ENCODE measurements at regions not wholly inside any gene's neighbourhood (a gene's known extent, or its start where the extent isn't known, plus 50 kb on each side); places are given as distances from the start of the nearest gene placed in this dataset.
A peak's percentile ranks its signal among the peaks of the same experiment; 100 is the strongest.

DNA sequence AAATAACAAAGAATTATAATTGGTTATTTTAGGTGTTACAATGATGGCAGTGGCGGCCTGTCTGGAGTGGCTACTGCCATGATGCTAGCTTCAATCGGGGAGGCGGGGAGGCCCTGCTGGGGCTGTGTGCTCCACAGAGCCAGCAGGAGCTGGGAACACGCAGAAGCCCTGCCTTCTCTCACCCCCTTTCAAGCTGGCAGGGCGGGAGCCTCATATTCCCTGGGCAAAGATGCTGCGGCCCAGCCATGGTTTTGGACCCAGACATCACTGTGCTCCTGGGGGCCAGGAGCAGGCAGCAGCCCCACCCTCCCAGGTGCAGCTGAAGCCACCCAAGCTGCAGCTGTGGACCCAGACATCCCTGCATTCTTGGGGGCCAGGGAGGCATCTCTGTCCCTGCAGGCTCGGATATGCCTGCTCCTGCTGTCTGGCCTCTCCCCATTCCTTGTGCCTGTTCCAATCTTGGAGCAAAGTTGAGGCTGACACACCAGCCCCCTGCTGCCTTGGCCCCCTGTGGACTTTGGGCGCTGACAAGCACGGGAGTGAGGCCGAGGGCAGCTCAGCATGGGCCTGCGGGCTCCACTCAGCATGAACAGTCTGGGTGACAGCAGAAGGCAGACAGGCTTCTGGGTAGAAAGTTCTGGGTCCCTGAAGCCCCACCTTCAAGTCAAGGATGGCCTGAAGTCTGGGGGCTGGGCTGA is 263.1 kb upstream of the HTR2A start:
- DNase-seq: no peak

DNA sequence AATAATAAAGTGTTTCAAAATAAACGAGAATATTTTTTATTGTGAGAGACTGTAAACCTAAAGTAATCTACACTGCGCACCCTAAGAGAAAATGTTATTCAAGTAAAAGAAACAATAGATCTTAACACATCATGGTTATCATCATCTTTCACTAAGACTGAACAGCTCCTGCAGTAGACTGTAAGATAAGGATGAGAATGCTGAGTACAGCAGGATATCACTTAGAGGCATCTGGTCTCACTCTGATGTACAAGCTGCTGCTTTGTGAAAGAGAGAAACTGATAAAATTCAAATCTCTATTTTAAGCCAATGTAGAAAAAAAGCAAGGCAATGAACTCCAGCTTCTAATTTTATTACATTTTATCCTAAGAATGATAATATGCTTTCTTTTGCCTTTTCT is 261.7 kb upstream of the HTR2A start:
- DNase-seq: no peak

DNA sequence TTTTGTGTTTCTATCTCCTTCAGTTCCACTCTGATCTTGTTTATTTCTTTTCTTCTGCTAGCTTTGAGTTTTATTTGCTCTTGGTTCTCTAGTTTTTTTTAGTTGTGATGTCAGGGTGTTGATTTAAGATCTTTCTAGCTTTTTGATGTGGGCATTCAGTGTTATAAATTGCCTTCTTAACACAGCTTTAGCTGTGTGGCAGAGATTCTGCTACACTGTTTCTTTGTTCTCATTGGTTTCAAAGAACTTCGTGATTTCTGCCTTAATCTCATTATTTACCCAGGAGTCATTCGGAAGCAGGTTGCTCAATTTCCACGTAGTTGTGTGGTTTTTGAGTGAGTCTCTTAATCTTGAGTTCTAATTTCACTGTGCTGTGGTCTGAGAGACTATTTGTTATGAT is 251.7 kb upstream of the HTR2A start:
- DNase-seq: no peak

DNA sequence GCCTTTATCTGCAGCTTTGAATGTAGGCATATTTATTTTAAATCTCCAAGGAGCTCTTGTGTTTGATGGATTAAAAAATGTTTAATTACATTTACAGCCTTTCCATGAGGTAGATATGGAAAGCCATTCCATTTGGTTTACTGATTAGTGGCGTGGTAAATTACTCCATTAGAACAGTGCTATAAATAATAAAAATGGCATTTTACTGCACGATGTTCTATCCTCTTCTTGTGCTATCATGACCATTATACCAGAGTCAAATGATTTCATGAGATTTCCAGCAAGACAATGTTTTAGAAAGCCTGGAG is 250.9 kb upstream of the HTR2A start:
- DNase-seq: no peak

DNA sequence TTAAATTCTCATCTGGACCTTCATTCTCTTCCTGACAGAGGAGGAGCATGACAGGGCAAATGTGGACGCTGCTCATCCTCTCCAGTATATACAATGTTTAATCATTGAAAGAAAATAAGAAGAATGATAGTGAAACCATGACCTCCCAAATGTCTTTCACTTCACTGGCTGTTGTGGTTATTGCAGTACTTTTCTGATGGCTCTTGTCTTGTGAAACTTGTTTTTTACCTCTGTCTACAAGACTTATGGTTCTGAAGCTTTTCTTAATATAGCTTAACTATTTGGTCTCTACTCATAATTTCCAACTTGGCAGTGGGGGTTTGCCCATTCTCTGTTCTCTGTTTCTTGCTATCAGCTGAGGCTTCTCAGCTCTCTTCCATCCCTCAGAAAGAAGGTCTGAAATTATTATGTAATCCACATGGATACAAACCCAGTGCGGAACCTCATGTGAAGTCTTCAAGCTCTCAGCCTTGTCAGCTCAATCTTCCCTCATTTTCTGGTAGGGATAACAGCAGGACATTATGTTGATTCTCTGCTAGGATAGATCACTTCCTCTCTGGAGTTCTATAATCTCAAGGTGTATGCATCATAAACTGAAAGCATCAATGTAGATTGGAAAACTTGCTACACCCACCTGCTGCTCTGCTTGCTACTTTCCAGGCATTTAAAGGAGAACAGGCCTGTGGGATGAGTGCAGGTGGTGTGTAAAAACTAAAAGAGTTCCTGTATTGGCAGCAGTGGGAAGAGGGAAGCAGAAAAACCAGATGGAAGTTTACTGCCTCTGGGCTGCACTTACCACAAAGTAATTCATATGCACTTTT is 250.3 kb upstream of the HTR2A start:
- DNase-seq: no peak

DNA sequence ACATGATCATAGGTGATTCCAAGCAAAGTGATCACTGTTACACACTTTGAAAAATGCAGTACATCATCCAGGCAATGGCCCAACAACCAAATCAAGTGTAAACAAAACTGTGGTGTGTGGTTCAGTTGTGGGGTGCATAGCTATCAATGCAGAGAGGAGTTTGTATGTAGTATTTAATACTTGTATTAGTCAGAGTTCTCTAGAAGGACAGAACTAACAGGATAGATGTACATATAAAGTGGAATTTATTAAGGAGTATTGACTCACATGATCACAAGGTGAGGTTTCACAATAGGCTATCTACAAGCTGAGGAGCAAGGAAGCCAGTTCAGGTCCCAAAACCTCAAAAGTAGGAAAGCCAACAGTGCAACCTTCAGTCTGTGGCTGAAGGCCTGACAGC is 249.3 kb upstream of the HTR2A start:
- no peak for DNase-seq

DNA sequence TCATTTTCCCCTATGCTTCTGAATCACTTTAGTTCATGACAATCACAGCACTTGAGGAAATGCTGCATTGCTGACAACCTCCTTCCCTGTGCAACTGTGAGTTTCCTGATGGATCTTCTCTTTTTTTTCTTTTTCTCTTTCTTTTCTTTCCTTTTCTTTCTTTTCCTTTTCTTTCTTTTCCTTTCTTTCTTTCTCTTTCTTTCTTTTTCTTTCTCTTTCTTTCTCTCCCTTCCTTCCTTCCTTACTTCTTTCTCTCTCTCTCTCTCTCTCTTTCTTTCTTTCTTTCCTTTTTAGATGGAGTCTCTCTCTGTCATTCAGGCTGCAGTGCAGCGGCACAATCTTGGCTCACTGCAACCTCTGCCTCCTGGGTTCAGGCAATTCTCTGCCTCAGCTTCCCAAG is 247.9 kb upstream of the HTR2A start:
- no peak for DNase-seq

DNA sequence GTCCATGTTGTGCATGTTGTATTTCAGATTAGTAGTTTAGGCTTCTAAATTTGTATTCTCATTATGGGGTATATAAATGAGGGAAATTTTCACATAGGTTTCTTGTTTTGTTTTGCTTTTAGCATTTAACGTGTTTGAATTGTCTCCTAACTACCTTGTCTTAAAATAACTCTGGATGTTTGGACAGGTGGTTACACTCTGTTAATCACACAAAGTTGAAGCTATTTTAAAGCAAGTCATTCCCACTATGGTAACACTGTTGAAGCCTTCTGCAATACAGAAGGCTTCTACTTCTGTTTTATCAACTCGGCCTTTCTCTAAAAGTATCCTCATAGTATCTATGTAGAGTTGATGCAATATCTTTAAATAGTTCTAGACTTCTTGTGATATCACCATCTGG is 245.3 kb upstream of the HTR2A start:
- no peak for DNase-seq

DNA sequence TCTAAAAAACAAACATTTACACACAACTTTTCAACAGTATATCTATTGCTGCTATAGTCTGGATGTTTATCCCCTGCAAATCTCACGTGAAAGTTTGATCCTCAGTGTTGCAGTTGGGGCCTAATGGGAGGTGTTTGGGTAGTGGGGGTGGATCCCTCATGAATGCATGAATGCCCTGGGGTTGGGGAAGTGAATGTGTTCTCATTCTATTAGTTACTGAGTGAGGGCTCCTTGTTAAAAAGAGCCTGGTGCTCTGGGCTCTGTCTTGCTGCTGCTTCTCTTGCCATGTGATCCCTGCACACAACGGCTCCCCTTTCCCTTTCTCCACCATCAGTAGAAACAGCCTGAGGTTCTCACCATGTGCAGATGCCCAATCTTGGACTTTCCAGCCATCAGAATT is 242.7 kb upstream of the HTR2A start:
- DNase-seq: no peak

DNA sequence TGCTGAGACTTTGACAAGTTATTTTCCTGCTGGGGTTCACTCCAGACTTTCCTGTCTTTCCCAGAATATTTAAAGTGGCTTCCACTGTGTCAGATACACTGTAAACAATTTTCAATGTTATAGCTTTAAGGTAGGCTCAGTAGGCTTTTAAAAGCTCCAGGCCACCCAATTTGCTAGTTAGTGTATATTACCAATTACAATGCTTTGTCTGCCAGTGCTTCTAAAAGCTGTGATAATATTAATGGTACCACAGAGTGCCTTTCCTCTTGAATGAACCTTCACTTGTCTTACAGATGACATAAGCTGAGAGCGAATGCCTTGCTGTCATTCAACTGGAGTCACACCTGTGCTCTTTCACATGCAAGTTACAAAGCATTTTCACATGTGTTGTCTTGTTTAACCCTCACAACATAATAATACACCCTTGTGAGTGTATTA is 239.7 kb upstream of the HTR2A start:
- DNase-seq: no peak

DNA sequence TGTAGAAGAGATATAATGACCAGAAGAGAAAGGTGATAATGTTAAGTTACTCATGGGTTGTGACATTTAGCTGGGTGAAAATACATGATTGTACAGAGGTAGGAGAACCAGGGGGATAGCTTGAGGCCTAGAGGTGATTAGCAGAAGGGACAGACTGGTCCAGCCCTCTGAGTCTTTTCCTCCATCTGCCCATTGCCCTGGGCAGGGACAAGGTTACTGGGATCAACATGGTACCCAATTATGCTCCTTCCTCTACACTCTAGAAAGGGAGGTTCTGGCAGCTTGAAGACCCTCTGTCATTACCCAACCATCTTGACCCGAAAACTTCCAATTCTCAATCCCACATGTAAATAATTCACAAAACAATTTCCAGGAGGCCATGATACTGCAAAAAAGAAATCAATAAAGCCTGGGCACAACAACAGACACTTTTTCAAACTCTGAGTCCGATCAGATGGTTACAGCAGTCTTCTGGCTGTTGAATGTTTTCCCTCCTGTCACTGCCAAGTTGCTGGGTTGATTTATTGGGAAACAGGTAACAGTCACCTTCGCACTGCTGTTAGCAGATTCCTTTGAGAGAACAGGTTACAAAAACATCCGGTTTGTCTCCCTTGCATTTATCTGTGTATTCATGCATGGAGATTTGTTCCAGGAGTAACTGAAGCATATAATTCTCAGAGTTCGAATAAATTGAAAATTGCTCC is 239.1 kb upstream of the HTR2A start:
- DNase-seq: no peak

DNA sequence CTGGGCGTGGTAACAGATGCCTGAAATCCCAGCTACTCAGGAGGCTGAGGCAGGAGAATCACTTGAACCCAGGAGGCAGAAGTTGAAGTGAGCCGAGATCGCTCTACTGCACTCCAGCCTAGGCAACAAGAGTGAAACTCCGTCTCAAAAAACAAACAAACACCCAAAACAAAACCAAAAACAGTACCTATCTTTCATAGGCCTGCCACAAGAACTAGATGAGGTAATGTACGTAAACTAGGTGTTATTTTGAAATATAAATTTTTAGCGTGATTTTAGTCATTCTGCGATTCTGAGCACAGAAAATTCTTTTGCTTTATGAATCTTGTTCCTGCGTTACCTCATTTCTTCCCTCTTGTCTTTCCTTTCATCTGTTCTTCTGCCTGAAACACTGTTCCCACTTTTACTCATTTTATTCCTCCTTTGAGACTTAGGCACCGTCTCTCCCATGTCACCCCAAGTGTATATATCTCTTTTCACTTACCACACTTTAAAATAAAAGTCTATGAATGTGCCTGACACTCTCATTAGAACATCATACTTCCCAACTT is 238.2 kb upstream of the HTR2A start:
- no peak for DNase-seq

DNA sequence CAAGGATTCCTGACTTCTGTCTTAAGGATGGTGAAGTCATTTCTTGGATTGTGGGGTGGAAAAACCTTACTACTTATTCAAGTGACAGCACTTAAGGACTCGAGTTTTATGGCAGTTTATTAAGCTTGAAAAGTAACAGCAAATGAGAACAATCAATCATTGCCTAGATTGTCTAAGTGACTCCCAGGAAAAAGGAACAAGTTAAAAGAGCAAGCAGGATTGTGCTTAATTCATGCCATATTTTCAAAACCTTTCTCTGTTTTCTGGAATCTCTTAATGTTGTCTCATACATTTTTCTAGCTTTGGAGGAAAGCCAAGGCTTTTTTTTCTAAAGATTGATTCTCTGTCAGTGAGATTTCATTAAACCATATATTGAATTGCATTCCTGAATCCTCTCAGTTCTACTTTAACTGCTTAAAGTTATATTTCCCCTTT is 236.2 kb upstream of the HTR2A start:
- no peak for DNase-seq

DNA sequence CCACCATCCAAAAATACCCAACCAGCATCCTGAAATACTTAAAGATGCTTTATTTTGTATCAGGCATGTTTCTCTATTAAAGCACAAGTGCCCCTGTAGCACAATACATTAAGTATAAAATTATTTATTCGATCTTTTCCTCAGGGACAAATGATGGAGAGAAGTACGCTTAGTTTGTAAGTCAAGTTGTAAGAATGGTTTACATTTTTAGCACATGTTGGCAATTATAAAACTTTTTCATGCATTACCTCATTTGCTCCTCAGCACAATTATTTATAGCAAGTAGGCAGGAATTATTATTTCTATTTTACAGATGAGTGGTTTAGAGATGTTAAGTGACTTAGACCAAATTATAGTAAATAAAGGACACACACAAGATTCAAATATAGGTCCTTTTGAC is 232.6 kb upstream of the HTR2A start:
- no peak for DNase-seq

DNA sequence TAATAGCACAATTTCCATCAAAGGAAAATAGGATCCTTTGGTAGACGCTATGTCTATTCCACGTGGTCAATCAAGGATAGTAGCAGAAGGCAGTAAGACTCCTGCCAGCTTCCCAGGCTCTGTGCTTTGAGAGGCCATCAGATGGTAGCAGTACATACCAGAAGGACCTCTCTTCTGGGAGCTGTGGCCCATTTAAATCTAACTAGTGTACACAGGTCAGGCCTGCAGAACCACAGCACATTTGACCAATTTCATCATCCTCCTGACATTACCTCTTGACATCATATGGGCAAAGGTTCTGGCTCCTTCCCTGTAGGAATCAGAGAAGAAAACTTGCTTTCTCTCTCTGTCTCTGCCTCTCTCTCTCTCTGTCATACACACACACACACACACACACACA is 229.6 kb upstream of the HTR2A start:
- peak; percentile 35 for DNase-seq

DNA sequence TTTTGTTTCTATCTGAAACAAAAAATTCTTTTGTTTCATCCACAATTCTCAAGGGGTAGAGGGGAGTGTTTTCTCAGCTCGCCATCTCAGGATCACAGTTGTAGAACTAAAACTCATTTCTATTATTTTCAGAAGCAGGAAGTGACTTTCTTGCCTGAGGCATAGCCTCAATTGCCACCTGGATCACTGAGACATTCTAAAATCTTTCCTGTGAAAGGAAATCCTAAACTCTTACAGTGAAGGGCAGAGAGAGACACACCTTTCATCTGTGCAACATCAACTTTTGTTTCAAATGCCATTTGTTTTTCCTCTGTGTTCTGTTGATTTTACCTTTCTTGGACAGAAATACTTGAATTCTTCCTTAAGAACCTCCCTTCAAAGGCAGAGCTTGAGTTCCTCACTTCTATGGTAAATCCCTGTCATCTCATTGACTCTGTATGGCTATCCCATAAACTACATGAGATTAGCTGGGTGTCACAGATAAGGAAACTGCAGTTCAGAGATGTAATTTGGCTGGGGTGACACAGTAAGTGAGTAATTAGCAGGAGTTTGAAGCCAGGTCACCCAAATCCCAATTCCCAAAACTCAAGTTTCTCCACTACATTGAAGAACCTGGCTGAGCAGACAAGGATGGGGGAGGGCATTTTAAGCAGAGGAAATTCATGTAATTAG is 224.4 kb upstream of the HTR2A start:
- DNase-seq: no peak

DNA sequence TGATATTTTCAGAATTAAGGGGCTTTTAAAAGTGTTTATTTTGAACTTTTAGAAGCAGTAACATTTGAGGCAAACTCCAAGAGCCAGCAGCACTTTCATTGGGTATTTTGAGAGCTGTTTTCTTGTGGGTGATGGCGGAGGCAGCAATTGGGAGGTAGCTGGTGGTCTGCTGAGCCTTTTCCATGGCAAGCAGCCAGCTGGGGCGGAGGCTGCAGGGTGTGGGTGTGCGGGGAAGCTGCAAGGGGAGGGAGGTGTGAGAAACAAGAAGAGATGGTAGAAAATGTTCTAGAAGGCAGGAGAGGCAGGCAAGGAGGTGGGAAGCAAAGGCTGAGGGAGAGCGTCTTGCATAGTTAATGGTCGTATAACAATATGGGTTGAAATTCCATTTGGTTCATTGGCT is 223.4 kb upstream of the HTR2A start:
- no peak for DNase-seq

DNA sequence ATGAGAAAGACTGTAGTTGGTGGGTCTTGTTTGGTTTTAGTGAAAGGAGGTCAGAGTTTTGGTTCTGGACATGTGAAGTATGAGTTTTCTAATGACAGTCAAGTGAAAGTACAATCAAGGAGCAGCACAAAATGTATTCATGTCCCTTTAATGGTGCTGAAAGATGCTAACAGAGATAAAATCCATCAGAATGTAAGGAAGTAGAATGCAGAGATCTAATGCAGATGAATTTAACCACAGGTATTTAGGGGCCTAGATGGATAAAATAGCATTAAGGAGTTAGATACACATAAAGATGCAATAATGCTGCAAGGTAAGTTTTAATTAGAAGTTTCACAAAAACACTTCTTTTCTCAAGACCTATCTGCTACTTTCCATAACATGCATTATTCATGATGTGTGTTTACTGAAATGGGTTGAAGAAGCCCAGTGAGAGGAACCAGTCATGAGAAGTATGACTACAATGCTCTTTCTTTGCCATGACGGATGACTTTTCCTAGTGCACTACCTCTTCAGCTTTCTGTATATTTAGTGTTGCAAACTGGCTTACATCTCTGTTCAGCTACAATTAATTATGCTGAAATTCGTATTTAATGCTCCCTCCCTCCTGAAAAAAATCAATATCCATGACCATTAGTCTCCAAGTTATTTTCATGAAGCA is 222.9 kb upstream of the HTR2A start:
- DNase-seq: no peak

DNA sequence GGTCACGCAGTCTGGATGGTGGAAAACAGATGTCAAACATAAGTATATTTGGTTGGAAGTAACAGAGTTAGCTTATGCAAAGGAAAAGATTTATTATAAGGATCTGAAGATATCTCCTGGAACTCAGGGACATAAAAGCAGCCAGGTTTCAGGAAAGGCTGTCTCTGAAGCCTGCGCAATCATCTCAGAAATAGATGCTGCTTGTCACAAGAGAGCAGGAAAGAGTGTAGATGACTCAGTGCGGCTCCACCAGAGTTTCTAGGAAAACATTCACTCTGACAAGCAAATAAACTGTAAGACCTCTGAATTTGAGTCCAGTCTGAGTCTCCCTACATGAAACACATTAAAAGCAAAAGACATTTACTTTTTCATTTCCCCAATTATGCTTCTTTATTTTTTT is 220.4 kb upstream of the HTR2A start:
- peak; percentile 17 for DNase-seq

DNA sequence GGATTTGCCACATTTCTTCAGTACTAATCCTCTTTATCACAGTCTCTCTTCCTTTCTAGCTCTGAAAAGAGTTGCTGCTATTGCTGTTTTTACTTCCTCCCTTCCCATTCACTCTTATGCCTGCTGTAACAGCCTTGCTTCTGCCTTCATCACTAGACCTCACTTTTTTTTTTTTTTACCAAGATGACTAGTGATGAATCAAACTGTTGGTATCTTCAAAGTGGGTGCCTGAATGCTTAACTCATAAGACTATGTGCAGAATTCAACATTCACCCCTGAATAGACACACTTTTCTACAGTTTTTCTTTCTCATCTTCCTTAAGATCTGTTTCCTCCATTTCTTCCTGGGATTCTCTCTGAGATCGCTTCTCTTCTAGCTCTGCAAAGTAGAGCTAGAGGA is 217.2 kb upstream of the HTR2A start:
- no peak for DNase-seq

DNA sequence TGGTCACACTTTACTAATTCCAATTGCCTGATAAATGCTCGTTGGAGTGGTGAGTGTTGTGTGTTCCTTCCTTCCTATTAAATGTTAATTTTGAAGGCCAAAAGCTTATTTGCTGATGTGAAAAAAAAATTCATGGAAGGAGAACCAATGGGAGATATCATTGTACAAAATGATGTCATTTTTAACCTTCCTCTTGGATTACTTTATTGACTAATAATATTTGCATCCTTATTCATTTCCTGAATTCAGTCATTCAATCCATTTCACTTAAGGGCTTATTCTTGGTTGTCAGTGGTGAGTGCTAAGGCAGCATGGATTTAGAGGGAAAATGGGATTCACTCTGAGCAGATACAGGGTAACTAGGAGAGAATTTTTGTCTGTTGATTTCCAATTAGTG is 216.0 kb upstream of the HTR2A start:
- no peak for DNase-seq

DNA sequence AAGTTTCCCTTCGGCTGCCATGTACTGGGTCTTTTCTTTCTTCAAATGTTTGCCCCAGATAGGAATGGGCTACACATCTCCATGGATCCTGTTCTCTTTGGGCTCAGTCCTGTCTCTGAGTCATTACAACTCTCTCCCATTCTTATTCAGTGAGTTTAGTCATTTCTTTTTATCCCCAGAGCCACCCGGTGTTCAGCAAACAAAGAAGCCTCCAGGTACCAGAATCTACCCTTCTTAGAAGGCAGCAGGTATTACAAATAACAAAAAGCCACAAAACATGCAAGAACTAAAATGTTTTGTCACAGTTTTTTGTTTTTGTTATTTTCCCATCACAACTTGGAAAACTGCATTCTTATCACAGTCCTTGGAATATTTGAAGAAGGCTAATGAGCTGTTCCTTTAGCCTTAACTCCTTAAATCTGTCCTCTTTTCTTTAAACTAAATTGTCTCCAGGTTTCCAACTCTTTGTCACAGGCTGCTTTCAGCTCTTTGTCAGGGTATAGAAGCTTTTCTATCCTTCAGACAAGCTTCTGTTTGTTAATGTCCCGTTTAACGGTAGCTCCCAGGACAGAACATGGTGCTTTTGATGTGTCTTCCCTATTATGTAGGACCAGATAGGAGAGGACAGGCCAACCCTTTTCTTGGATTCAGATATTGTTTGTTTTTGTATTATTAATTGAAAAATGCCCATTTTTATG is 215.5 kb upstream of the HTR2A start:
- DNase-seq: no peak

Measured in GDM1 (cell line).